GM18511 (cell line): ENCODE measurements at regions not wholly inside any gene's neighbourhood (a gene's known extent, or its start where the extent isn't known, plus 50 kb on each side); places are given as distances from the start of the nearest gene placed in this dataset.
"Not testable (repeated sequence)": the region's sequence is repeated elsewhere in the genome, so short reads cannot be mapped to it uniquely, and the experiment has no call there.

Experiments
- ATAC-seq: cut with Tn5 transposase; IDR thresholded peaks from one replicate; pipeline ENCODE4 v1.9.1; 2021; ENCODE audit warnings: mild to moderate bottlenecking, moderate library complexity; ENCODE audit not compliant: unreplicated experiment

GRCh38 chr7:85908051-85908450 is 721.2 kb upstream of the SEMA3D start:
- ATAC-seq = no peak

GRCh38 chr7:85897967-85898366 is 711.1 kb upstream of the SEMA3D start:
- ATAC-seq = no peak

- ATAC-seq = no peak
These were observed 709.7 kb upstream of the SEMA3D start for GRCh38 chr7:85896531-85896930.

- ATAC-seq = no peak
These were observed 709.0 kb upstream of the SEMA3D start for GRCh38 chr7:85895835-85896234.

GRCh38 chr7:85891900-85892299 is 705.0 kb upstream of the SEMA3D start:
- ATAC-seq = not testable (repeated sequence)

- peak; percentile 76 for ATAC-seq
These were observed 703.5 kb upstream of the SEMA3D start for GRCh38 chr7:85890244-85890811.

- no peak for ATAC-seq
These were observed 700.3 kb upstream of the SEMA3D start for GRCh38 chr7:85887133-85887532.

GRCh38 chr7:85882335-85882734 is 695.5 kb upstream of the SEMA3D start:
- ATAC-seq = no peak

- ATAC-seq = no peak
These were observed 688.5 kb upstream of the SEMA3D start for GRCh38 chr7:85875398-85875797.

GRCh38 chr7:85866540-85866939 is 679.7 kb upstream of the SEMA3D start:
- no peak for ATAC-seq

- ATAC-seq = no peak
These were observed 664.8 kb upstream of the SEMA3D start for GRCh38 chr7:85851571-85852193.

- no peak for ATAC-seq
These were observed 663.5 kb upstream of the SEMA3D start for GRCh38 chr7:85850381-85850780.

- ATAC-seq = no peak
These were observed 653.7 kb upstream of the SEMA3D start for GRCh38 chr7:85840554-85840953.

GRCh38 chr7:85833066-85833465 is 646.2 kb upstream of the SEMA3D start:
- ATAC-seq = no peak

GRCh38 chr7:85830982-85831381 is 644.1 kb upstream of the SEMA3D start:
- no peak for ATAC-seq

GRCh38 chr7:85829817-85830432 is 643.1 kb upstream of the SEMA3D start:
- no peak for ATAC-seq

- ATAC-seq = no peak
These were observed 642.3 kb upstream of the SEMA3D start for GRCh38 chr7:85829176-85829575.

- ATAC-seq = no peak
These were observed 641.8 kb upstream of the SEMA3D start for GRCh38 chr7:85828614-85829013.

GRCh38 chr7:85823396-85824080 is 636.7 kb upstream of the SEMA3D start:
- ATAC-seq = no peak

- ATAC-seq = no peak
These were observed 635.1 kb upstream of the SEMA3D start for GRCh38 chr7:85821926-85822325.

GRCh38 chr7:85820702-85821443 is 634.0 kb upstream of the SEMA3D start:
- no peak for ATAC-seq
